GM18502 (cell line): ENCODE measurements at regions not wholly inside any gene's neighbourhood (a gene's known extent, or its start where the extent isn't known, plus 50 kb on each side); places are given as distances from the start of the nearest gene placed in this dataset.
"Not testable (repeated sequence)": the region's sequence is repeated elsewhere in the genome, so short reads cannot be mapped to it uniquely, and the experiment has no call there.

Experiments
- ATAC-seq: cut with Tn5 transposase; IDR thresholded peaks from one replicate; pipeline ENCODE4 v1.9.1; 2021; ENCODE audit warnings: mild to moderate bottlenecking; ENCODE audit not compliant: unreplicated experiment, poor library complexity

GRCh38 chr6:27747637-27748036 lies 164.6 kb downstream of the OR2B2 start:
- no peak for ATAC-seq

GRCh38 chr6:27746860-27747259 lies 165.3 kb downstream of the OR2B2 start:
- not testable (repeated sequence) for ATAC-seq

- no peak for ATAC-seq
These were observed 168.4 kb downstream of the OR2B2 start for GRCh38 chr6:27743787-27744186.

- no peak for ATAC-seq
These were observed 169.2 kb downstream of the OR2B2 start for GRCh38 chr6:27742833-27743573.

GRCh38 chr6:27739902-27740301 lies 172.3 kb downstream of the OR2B2 start:
- not testable (repeated sequence) for ATAC-seq

- no peak for ATAC-seq
These were observed 175.5 kb downstream of the OR2B2 start for GRCh38 chr6:27736686-27737085.

GRCh38 chr6:27728442-27728841 lies 183.8 kb downstream of the OR2B2 start:
- ATAC-seq, result no peak

- ATAC-seq, result no peak
These were observed 185.6 kb downstream of the OR2B2 start for GRCh38 chr6:27726619-27727023.

- no peak for ATAC-seq
These were observed 191.3 kb downstream of the OR2B2 start for GRCh38 chr6:27720607-27721580.

GRCh38 chr6:27719039-27719438 lies 193.2 kb downstream of the OR2B2 start:
- ATAC-seq, result not testable (repeated sequence)

GRCh38 chr6:27706431-27706830 lies 205.8 kb downstream of the OR2B2 start:
- ATAC-seq, result no peak

GRCh38 chr6:27700337-27700736 lies 211.9 kb downstream of the OR2B2 start:
- ATAC-seq, result no peak

- ATAC-seq, result no peak
These were observed 217.7 kb downstream of the OR2B2 start for GRCh38 chr6:27694547-27694874.

- ATAC-seq, result peak; percentile 55
These were observed 218.2 kb downstream of the OR2B2 start for GRCh38 chr6:27693766-27694546.

GRCh38 chr6:27692133-27692532 lies 219.2 kb upstream of the ZNF184 start:
- not testable (repeated sequence) for ATAC-seq

GRCh38 chr6:27688014-27688586 lies 215.2 kb upstream of the ZNF184 start:
- ATAC-seq, result peak; percentile 70

- peak; percentile 71 for ATAC-seq
These were observed 214.5 kb upstream of the ZNF184 start for GRCh38 chr6:27687154-27688013.

- ATAC-seq, result no peak
These were observed 212.4 kb upstream of the ZNF184 start for GRCh38 chr6:27685279-27685678.
